ENCODE measurements at regions not wholly inside any gene's neighbourhood (a gene's known extent, or its start where the extent isn't known, plus 50 kb on each side); places are given as distances from the start of the nearest gene placed in this dataset.

GRCh38 chr5:17785774-17786173, 151.5 kb downstream of the TAF11L14 start:
- no peak for DNase-seq (ENCODE audit: extremely low spot score, unreplicated experiment)
- Mint-ChIP-seq H3K9me3 (no peaks in the 10 kb centered on the region), H3K27ac (peak overlapping the region; percentile 5), H3K4me3 (no peak overlapping the region), H3K27me3 (no peaks in the 10 kb centered on the region), H3K4me1 (ENCODE audit: unreplicated experiment) (peaks cover 10% of the 10 kb centered on the region), H3K36me3 (no peaks in the 10 kb centered on the region)
- no peak for TF ChIP-seq CTCF (conservative IDR thresholded peaks at IDR 0.05)

- Mint-ChIP-seq H3K4me1 (ENCODE audit: unreplicated experiment) (peaks cover 10% of the 10 kb centered on the region), H3K9me3 (no peaks in the 10 kb centered on the region), H3K36me3 (no peaks in the 10 kb centered on the region), H3K27ac (no peak overlapping the region), H3K27me3 (no peaks in the 10 kb centered on the region), H3K4me3 (no peak overlapping the region)
- DNase-seq (ENCODE audit: extremely low spot score, unreplicated experiment) = no peak
- no peak for TF ChIP-seq CTCF (conservative IDR thresholded peaks at IDR 0.05)
These were observed 154.1 kb downstream of the TAF11L14 start for GRCh38 chr5:17788351-17788750.

GRCh38 chr5:17794201-17794600, 159.9 kb downstream of the TAF11L14 start:
- TF ChIP-seq CTCF (conservative IDR thresholded peaks at IDR 0.05) = no peak
- no peaks in the 10 kb centered on the region for H3K27me3 Mint-ChIP-seq
- H3K4me3 Mint-ChIP-seq = no peak overlapping the region
- peaks cover 9% of the 10 kb centered on the region for H3K4me1 Mint-ChIP-seq (ENCODE audit: unreplicated experiment)
- peaks cover 4% of the 10 kb centered on the region for H3K9me3 Mint-ChIP-seq
- H3K36me3 Mint-ChIP-seq = no peaks in the 10 kb centered on the region
- H3K27ac Mint-ChIP-seq = no peak overlapping the region
- DNase-seq (ENCODE audit: extremely low spot score, unreplicated experiment) = no peak

DNA sequence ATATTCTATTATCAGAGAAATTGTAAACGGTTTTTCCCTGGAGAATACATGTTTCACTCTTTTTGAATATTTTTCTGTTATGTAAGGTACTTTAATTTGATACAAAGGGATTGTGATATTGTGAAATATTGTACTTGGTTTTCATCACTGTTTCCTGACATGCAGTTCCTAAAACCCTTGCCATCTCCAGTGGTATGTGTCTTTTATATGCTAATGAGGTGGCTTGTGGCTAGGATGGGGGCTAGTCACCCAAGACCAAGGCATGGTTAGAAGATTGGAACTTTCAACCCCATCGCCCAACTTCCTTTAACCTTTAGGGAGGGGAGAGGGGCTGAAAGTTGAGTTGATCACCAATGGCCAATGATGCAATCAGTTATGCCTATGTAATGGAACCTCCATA, 160.6 kb downstream of the TAF11L14 start:
- no peaks in the 10 kb centered on the region for H3K27me3 Mint-ChIP-seq
- H3K27ac Mint-ChIP-seq = no peak overlapping the region
- peaks cover 9% of the 10 kb centered on the region for H3K4me1 Mint-ChIP-seq (ENCODE audit: unreplicated experiment)
- H3K9me3 Mint-ChIP-seq = peaks cover 4% of the 10 kb centered on the region
- H3K4me3 Mint-ChIP-seq = no peak overlapping the region
- no peaks in the 10 kb centered on the region for H3K36me3 Mint-ChIP-seq
- TF ChIP-seq CTCF (conservative IDR thresholded peaks at IDR 0.05) = no peak
- DNase-seq (ENCODE audit: extremely low spot score, unreplicated experiment) = no peak

DNA sequence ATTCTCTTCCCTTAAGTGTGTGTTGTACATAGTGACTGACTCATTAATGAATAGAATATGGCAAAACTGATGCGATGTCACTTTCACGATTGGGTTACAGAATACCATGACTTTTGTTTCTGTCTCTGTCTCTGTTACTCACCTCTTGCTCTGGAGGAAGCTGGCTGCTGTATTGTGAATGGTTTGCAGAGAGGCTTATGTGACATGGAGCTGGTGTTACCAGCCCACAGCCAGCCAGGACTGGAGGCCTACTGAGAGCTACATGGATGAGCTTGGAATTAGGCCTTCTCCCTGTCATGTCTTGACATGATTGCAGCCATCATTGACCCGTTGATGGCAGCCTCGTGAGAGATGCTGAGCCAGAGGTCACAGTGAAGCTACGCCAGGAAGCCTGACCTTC, 161.9 kb downstream of the TAF11L14 start:
- Mint-ChIP-seq H3K27ac (no peak overlapping the region), H3K4me3 (no peak overlapping the region), H3K4me1 (ENCODE audit: unreplicated experiment) (peaks cover 9% of the 10 kb centered on the region), H3K9me3 (peaks cover 4% of the 10 kb centered on the region), H3K36me3 (no peaks in the 10 kb centered on the region), H3K27me3 (no peaks in the 10 kb centered on the region)
- TF ChIP-seq CTCF (conservative IDR thresholded peaks at IDR 0.05) = no peak
- DNase-seq (ENCODE audit: extremely low spot score, unreplicated experiment) = no peak

DNA sequence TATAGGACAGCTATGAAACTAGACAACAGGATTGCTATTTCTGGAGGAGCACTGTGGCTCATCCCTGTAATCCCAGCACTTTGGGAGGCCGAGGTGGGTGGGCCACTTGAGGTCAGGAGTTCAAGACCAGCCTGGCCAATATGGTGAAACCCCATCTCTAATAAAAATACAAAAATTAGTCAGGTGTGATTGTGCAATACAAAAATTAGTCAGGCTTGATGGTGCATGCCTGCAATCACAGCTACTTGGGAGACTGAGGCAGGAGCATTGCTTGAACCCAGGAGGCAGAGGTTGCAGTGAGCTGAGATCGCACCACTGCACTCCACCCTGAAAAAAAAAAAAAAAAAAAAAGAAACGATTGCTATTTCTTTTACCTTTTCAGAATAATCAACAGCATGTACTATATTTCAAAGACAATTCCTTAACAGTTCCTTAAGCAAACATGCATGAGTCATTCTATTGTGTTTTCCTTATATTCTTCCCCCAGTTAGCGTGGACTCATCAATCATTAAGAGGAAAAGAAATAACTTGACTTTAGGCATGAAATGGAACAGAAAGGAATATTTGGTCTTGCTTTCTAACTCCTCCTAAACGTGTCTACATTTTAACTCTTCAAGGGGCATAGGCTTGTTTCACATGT, 162.6 kb downstream of the TAF11L14 start:
- H3K9me3 Mint-ChIP-seq = peaks cover 4% of the 10 kb centered on the region
- H3K27ac Mint-ChIP-seq = no peak overlapping the region

More for the DNA sequence above, 162.6 kb downstream of the TAF11L14 start:
- Mint-ChIP-seq H3K36me3 (no peaks in the 10 kb centered on the region), H3K27me3 (no peaks in the 10 kb centered on the region), H3K4me1 (ENCODE audit: unreplicated experiment) (peaks cover 9% of the 10 kb centered on the region), H3K4me3 (no peak overlapping the region)
- DNase-seq (ENCODE audit: extremely low spot score, unreplicated experiment) = no peak
- TF ChIP-seq CTCF (conservative IDR thresholded peaks at IDR 0.05) = no peak
